HFFc6 (cell line): ENCODE measurements at regions not wholly inside any gene's neighbourhood (a gene's known extent, or its start where the extent isn't known, plus 50 kb on each side); places are given as distances from the start of the nearest gene placed in this dataset.

Experiments used
- DNase-seq: peaks from one replicate; pipeline ENCODE4 v3.0.0-alpha.2; 2018
- H3K27ac Mint-ChIP-seq: 2 replicates; pipeline ENCODE4 v1.8.0; 2020; ENCODE audit warnings: mild to moderate bottlenecking, mixed read lengths
- H3K27me3 Mint-ChIP-seq: 2 replicates; pipeline ENCODE4 v1.8.0; 2021; ENCODE audit warnings: mild to moderate bottlenecking, moderate library complexity, mixed read lengths; ENCODE audit not compliant: insufficient read depth
- H3K36me3 Mint-ChIP-seq: 2 replicates; pipeline ENCODE4 v1.8.0; 2021; ENCODE audit warnings: low read depth, mixed read lengths
- H3K4me1 Mint-ChIP-seq: 2 replicates; pipeline ENCODE4 v1.8.0; 2020; ENCODE audit warnings: low read depth, mixed read lengths
- H3K4me3 Mint-ChIP-seq: 2 replicates; pipeline ENCODE4 v1.8.0; 2020; ENCODE audit warnings: mild to moderate bottlenecking, moderate library complexity, mixed read lengths
- H3K9me3 Mint-ChIP-seq: 2 replicates; pipeline ENCODE4 v1.8.0; 2020; ENCODE audit warnings: mild to moderate bottlenecking, mixed read lengths
- TF ChIP-seq, protein P1 (sequence below): fragments of 200-600 bp; sonication (generic); IDR thresholded peaks from 2 replicates; pipeline ENCODE4 v1.5.0; 2021; ENCODE audit warnings: antibody characterized with exemption, mild to moderate bottlenecking

DNA sequence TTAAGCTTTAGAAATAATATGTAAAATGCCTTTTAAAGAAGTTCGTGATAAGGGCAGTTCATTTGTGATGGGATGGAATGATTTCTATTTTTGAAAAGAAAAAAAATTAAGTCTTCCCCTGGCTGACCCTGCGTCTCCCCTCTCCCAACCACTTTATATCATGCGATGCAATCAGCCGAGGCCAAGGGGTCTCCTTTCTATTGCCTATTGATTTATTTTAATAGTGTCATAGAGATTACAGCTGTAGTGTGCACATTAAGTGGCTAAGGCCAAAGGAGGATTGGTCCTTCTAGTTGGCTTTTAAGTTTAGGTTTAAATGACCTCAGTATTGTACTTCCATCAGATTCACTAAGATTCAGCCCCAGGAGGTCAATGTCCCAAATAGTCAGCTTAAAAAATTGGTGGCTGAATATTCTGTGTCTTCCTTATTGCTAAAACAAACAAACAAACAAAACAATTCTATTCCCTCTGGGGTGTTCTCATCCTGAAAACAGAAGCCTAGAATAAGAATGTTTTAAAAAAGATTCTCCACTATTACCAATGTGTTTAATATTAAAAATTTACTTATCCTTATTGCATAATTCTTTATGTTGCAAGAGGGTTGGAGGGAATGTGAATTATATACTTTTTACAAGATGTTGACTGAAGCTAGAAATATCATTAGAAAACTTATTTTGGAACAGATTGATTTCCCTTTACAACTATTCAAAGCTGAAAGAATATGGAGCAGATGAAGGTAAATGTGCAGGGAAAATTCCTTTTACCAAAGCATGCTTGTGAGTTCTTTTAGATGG lies 359.1 kb downstream of the SAMD5 start:
- no peaks in the 10 kb centered on the region for H3K36me3 Mint-ChIP-seq
- TF ChIP-seq, protein P1, sequence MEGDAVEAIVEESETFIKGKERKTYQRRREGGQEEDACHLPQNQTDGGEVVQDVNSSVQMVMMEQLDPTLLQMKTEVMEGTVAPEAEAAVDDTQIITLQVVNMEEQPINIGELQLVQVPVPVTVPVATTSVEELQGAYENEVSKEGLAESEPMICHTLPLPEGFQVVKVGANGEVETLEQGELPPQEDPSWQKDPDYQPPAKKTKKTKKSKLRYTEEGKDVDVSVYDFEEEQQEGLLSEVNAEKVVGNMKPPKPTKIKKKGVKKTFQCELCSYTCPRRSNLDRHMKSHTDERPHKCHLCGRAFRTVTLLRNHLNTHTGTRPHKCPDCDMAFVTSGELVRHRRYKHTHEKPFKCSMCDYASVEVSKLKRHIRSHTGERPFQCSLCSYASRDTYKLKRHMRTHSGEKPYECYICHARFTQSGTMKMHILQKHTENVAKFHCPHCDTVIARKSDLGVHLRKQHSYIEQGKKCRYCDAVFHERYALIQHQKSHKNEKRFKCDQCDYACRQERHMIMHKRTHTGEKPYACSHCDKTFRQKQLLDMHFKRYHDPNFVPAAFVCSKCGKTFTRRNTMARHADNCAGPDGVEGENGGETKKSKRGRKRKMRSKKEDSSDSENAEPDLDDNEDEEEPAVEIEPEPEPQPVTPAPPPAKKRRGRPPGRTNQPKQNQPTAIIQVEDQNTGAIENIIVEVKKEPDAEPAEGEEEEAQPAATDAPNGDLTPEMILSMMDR, result no peak
- no peak overlapping the region for H3K4me3 Mint-ChIP-seq
- no peak overlapping the region for H3K27ac Mint-ChIP-seq
- peaks cover 19% of the 10 kb centered on the region for H3K9me3 Mint-ChIP-seq
- H3K4me1 Mint-ChIP-seq, result no peaks in the 10 kb centered on the region
- no peak for DNase-seq
- no peaks in the 10 kb centered on the region for H3K27me3 Mint-ChIP-seq

DNA sequence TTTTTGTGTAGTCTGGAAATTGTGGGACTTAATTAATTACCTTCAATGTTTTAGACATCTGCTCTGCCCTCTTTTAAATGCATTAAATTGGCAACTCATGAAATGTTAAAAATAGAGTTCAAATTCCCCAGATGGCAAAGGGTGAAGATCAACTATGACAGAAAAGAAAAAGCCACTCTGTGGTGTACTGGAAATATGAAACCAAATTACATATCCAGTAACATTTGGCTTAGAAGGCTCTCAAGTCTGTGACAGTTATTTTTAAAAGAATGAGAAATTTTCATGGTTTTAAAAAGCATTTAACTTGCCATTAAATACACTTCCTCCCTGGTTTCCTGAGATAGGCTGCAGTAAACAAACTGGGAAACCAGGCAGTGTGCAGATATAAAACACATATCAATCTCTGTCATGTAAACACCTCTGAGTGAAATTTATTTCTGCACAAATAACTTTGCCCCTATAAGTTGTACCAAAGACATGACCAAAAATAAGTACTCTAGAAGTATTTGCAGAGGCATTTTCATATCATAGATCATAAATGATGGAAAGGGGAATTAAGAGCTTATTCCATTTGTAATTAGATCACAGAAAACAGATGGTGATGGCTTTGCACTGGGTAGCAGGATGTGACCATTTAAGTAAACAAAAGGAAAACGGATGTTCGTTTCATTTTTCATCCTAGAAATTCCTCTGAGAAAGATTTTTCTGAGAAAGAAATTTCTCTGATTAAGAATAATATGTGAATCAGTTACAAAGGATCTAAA lies 360.1 kb downstream of the SAMD5 start:
- TF ChIP-seq, protein P1, result no peak
- no peaks in the 10 kb centered on the region for H3K4me1 Mint-ChIP-seq
- H3K27me3 Mint-ChIP-seq, result no peaks in the 10 kb centered on the region
- no peaks in the 10 kb centered on the region for H3K36me3 Mint-ChIP-seq
- no peak overlapping the region for H3K27ac Mint-ChIP-seq
- H3K4me3 Mint-ChIP-seq, result no peak overlapping the region
- no peak for DNase-seq
- H3K9me3 Mint-ChIP-seq, result peaks cover 15% of the 10 kb centered on the region

DNA sequence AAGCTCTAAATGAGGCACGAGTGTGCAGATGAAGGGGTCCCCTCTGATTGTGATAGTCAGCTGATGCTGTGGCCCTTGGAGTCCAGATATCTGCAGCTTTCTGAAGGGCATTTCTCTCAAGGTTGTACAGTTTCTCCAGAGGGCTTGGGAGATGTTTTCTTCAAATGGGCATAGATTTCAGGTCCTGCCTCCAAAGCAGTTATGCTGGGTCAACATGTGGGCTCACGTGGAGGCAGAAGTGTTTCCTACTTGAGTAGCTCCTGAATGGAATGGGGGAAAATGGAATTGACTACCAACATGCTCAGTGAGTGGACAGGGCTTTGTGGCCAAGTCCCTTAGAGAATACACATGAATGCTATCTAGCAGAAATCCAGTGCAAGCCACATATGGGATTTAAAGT lies 360.7 kb downstream of the SAMD5 start:
- H3K4me3 Mint-ChIP-seq, result no peak overlapping the region
- DNase-seq, result no peak
- TF ChIP-seq, protein P1, result no peak
- H3K4me1 Mint-ChIP-seq, result no peaks in the 10 kb centered on the region
- no peaks in the 10 kb centered on the region for H3K36me3 Mint-ChIP-seq
- no peak overlapping the region for H3K27ac Mint-ChIP-seq
- H3K9me3 Mint-ChIP-seq, result peaks cover 12% of the 10 kb centered on the region
- H3K27me3 Mint-ChIP-seq, result no peaks in the 10 kb centered on the region

DNA sequence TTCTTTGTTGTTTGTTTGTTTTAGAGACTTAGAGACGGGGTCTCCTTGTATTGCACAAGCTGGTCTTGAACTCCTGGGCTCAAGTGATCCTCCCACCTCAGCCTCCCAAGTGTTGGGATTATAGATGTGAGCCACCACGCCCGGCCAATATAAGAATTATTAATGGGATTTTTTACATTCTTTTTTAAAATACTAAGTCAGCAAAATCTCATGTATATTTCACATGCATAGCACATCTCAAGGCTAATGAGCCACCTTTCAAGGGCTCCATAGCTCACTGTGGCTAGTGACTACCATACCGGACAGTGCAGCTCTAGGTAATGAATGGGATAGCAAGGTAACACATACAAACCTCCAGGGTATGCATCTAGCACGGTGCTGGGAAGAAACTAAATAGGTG lies 361.4 kb downstream of the SAMD5 start:
- TF ChIP-seq, protein P1, result no peak
- DNase-seq, result no peak
- Mint-ChIP-seq H3K9me3 (peaks cover 9% of the 10 kb centered on the region; the same call in 1 of the 2 replicates), H3K27me3 (no peaks in the 10 kb centered on the region), H3K27ac (no peak overlapping the region), H3K4me3 (no peak overlapping the region), H3K4me1 (no peaks in the 10 kb centered on the region), H3K36me3 (no peaks in the 10 kb centered on the region)

DNA sequence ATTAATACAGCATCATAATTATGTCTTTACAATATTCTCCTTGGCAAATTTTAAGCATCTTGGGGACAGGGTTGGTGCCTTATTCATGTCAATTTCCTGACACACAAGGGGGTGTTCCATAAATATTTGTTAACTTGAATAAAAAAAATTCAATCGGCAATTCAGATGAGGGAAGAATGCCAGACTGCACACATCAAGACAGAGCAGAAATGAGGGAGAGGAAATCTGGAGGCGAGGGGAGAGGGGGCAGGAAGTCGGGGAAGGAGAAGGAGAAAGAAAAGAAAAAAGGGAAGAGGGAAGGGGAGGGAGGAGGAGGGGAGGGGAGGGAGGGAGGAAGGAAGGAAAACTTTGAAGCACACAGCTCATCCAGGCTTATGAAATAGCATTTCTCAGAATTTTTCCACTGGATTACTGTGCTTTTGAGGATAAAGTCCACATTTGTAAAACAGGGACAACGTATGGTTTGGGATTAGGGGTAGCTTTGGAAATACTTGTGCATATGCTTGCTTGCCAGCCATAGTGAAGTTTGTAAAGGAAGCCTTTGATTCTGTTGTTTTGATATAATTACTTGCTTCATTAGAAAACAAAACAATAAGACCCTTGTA lies 362.1 kb downstream of the SAMD5 start:
- Mint-ChIP-seq H3K36me3 (no peaks in the 10 kb centered on the region), H3K4me3 (no peak overlapping the region), H3K27me3 (no peaks in the 10 kb centered on the region), H3K27ac (no peak overlapping the region), H3K9me3 (peaks cover 16% of the 10 kb centered on the region; the same call in 1 of the 2 replicates), H3K4me1 (no peaks in the 10 kb centered on the region)
- TF ChIP-seq, protein P1, result no peak
- DNase-seq, result no peak
